HCT116 (cell line): ENCODE measurements at regions not wholly inside any gene's neighbourhood (a gene's known extent, or its start where the extent isn't known, plus 50 kb on each side); places are given as distances from the start of the nearest gene placed in this dataset.

Experiments
- ATAC-seq: fragments of 200-7000 bp; cut with Tn5 transposase; 2 replicates; pipeline ENCODE4 v1.9.1; 2020; ENCODE audit warnings: mild to moderate bottlenecking, moderate library complexity
- BruUV-seq: library from RNA; stranded (reverse); fragments of 400-500 nt; replicated peaks from 2 replicates; lab custom pipeline; 2021; lab: Mats Ljungman, UMichigan
- CTCF ChIA-PET: fragments of 300-600 bp; sonication (Branson Sonifier 250); formaldehyde crosslinking; loops from one replicate; lab custom pipeline; 2021; ENCODE audit warnings: antibody characterized with exemption; lab: Charles Lee
- POLR2A ChIA-PET: fragments of 300-600, 350-600 bp; sonication (Branson Sonifier 250); formaldehyde crosslinking; loops from one replicate; lab custom pipeline; 2021; ENCODE audit warnings: antibody characterized with exemption; lab: Charles Lee
- RAD21 ChIA-PET, 2 experiments: fragments of 300-600 bp; sonication (Branson Sonifier 250); formaldehyde crosslinking; loops; one replicate each; lab custom pipeline; 2023; ENCODE audit warnings: low total read pairs in 2 of 2; ENCODE audit not compliant: uncharacterized antibody in 2 of 2, unreplicated experiment in 2 of 2, low non-redundant PET in 1 of 2; lab: Charles Lee
- DNase-seq: peaks from one replicate; pipeline ENCODE4 v3.0.0-alpha.2; 2010; ENCODE audit warnings: low read depth, low spot score
- H2AFZ ChIP-seq: fragments of 200-600 bp; shearing (Covaris generic), sonication (generic); 2 replicates; pipeline ENCODE4 v1.6.1; 2017; ENCODE audit warnings: low read depth, mixed run types, mixed read lengths, antibody characterized with exemption, low read length; ENCODE audit not compliant: poor library complexity, severe bottlenecking
- H3K27ac ChIP-seq: 2 replicates; pipeline ENCODE4 v1.5.1; 2012; ENCODE audit warnings: low read depth, low read length
- H3K27me3 ChIP-seq: fragments of 200-600 bp; sonication (generic); 2 replicates; pipeline ENCODE4 v1.6.1; 2016; ENCODE audit warnings: mixed run types, low read length, mixed read lengths; ENCODE audit not compliant: insufficient read depth
- H3K36me3 ChIP-seq, 2 experiments: fragments of 200-500 bp in 1 of 2; fragments of 200-600 bp in 1 of 2; sonication (Bioruptor generic) in 1 of 2; sonication (generic) in 1 of 2; 2 replicates each; pipeline versions ENCODE4 v1.5.1 to v1.6.1; 2014 to 2016; ENCODE audit warnings: low read length in 2 of 2, inconsistent platforms in 1 of 2, mixed read lengths in 1 of 2, mixed run types in 1 of 2; ENCODE audit not compliant: insufficient read depth in 2 of 2, control insufficient read depth in 1 of 2
- H3K4me1 ChIP-seq, 2 experiments: fragments of 200-600 bp in 1 of 2; sonication (generic) in 1 of 2; 2 replicates each; pipeline versions ENCODE4 v1.5.1 to v1.6.1; 2012 to 2017; ENCODE audit warnings: low read length in 2 of 2, inconsistent platforms in 1 of 2, mild to moderate bottlenecking in 1 of 2, mixed read lengths in 1 of 2, mixed run types in 1 of 2, moderate library complexity in 1 of 2; ENCODE audit not compliant: insufficient read depth in 2 of 2, control insufficient read depth in 1 of 2
- H3K4me2 ChIP-seq: fragments of 200-600 bp; sonication (generic); 2 replicates; pipeline ENCODE4 v1.6.1; 2017; ENCODE audit warnings: mixed run types, low read length, mixed read lengths
- H3K4me3 ChIP-seq, 2 experiments: fragments of 200-600 bp in 1 of 2; sonication (generic) in 1 of 2; replicated peaks in 1 of 2; 2 replicates each; pipeline ENCODE4 v1.5.1; 2011 to 2016; ENCODE audit warnings: low read length in 2 of 2, control low read depth in 1 of 2, low read depth in 1 of 2, mild to moderate bottlenecking in 1 of 2, mixed read lengths in 1 of 2, mixed run types in 1 of 2
- H3K79me2 ChIP-seq: fragments of 200-600 bp; sonication (generic); 2 replicates; pipeline ENCODE4 v1.6.1; 2017; ENCODE audit warnings: mild to moderate bottlenecking, mixed run types, low read length, moderate library complexity, mixed read lengths; ENCODE audit not compliant: insufficient read depth
- H3K9ac ChIP-seq: fragments of 200-600 bp; sonication (generic); 2 replicates; pipeline ENCODE4 v1.6.1; 2016; ENCODE audit warnings: low read length, mixed read lengths
- H3K9me2 ChIP-seq: fragments of 200-600 bp; sonication (generic), shearing (Covaris generic); 2 replicates; pipeline ENCODE4 v1.6.1; 2017; ENCODE audit warnings: mixed run types, mild to moderate bottlenecking, moderate library complexity; ENCODE audit not compliant: insufficient read depth
- H3K9me3 ChIP-seq, 2 experiments: fragments of 200-500 bp in 1 of 2; fragments of 200-600 bp in 1 of 2; sonication (Bioruptor generic) in 1 of 2; sonication (generic) in 1 of 2; 2 replicates each; pipeline ENCODE4 v1.6.1; 2014 to 2017; ENCODE audit warnings: low read length in 2 of 2, mixed read lengths in 2 of 2, inconsistent platforms in 1 of 2, low read depth in 1 of 2, mild to moderate bottlenecking in 1 of 2, mixed run types in 1 of 2, moderate library complexity in 1 of 2; ENCODE audit not compliant: control insufficient read depth in 1 of 2, insufficient read depth in 1 of 2
- H4K20me1 ChIP-seq: fragments of 200-600 bp; sonication (generic), shearing (Covaris generic); 2 replicates; pipeline ENCODE4 v1.6.1; 2017; ENCODE audit warnings: mixed run types, mild to moderate bottlenecking, moderate library complexity; ENCODE audit not compliant: insufficient read depth
- CBX3 ChIP-seq: IDR thresholded peaks from 2 replicates; pipeline ENCODE4 v1.6.1; 2012; ENCODE audit warnings: low read depth
- CEBPB ChIP-seq: IDR thresholded peaks from 2 replicates; pipeline ENCODE4 v1.6.1; 2012; ENCODE audit warnings: low read depth
- EGR1 ChIP-seq: IDR thresholded peaks from 2 replicates; pipeline ENCODE4 v1.6.1; 2012; ENCODE audit warnings: low read depth
- ELF1 ChIP-seq: IDR thresholded peaks from 2 replicates; pipeline ENCODE4 v1.6.1; 2012; ENCODE audit warnings: low read depth, borderline replicate concordance
- EZH2phosphoT487 ChIP-seq: fragments of 200-600 bp; IDR thresholded peaks from 2 replicates; pipeline ENCODE4 v1.6.1; 2018; ENCODE audit warnings: antibody characterized with exemption, borderline replicate concordance
- FOSL1 ChIP-seq: IDR thresholded peaks from 2 replicates; pipeline ENCODE4 v1.6.1; 2012; ENCODE audit warnings: low read depth
- JUND ChIP-seq: IDR thresholded peaks from 2 replicates; pipeline ENCODE4 v1.6.1; 2012
- POLR2A ChIP-seq: IDR thresholded peaks from 2 replicates; pipeline ENCODE4 v1.7.0; 2011; ENCODE audit warnings: borderline replicate concordance; ENCODE audit not compliant: insufficient read depth, insufficient read length; ENCODE audit errors: extremely low read depth
- POLR2AphosphoS5 ChIP-seq: IDR thresholded peaks from 2 replicates; pipeline ENCODE4 v1.6.1; 2011; ENCODE audit warnings: mild to moderate bottlenecking, low read depth, low read length, moderate library complexity
- SIN3A ChIP-seq: IDR thresholded peaks from 2 replicates; pipeline ENCODE4 v1.6.1; 2012; ENCODE audit warnings: low read depth
- SP1 ChIP-seq: IDR thresholded peaks from 2 replicates; pipeline ENCODE4 v1.6.1; 2012; ENCODE audit warnings: low read depth
- SRF ChIP-seq: IDR thresholded peaks from 2 replicates; pipeline ENCODE4 v1.6.1; 2012; ENCODE audit warnings: low read depth
- TCF7L2 ChIP-seq: IDR thresholded peaks from 2 replicates; pipeline ENCODE4 v1.7.0; 2011; ENCODE audit warnings: borderline replicate concordance, inconsistent platforms; ENCODE audit not compliant: insufficient read depth, insufficient read length; ENCODE audit errors: extremely low read depth
- YY1 ChIP-seq: IDR thresholded peaks from 2 replicates; pipeline ENCODE4 v1.6.1; 2011; ENCODE audit warnings: low read length, low read depth, moderate library complexity, mild to moderate bottlenecking; ENCODE audit not compliant: insufficient replicate concordance; ENCODE audit errors: extremely low read depth
- ZNF274 ChIP-seq: fragments of 200-500 bp; sonication (Bioruptor generic); IDR thresholded peaks from 2 replicates; pipeline ENCODE4 v1.6.1; 2014; ENCODE audit warnings: mild to moderate bottlenecking, low read depth, low read length, inconsistent platforms
- intact Hi-C: fragments of 100-400 bp; cut with micrococcal nuclease; formaldehyde crosslinking; loops from 2 replicates; pipeline ENCODE4 v1.10.0; 2022
- TF ChIP-seq, protein P1 (sequence below): IDR thresholded peaks from 2 replicates; pipeline ENCODE4 v1.6.1; 2011; ENCODE audit warnings: mild to moderate bottlenecking, low read length, moderate library complexity; ENCODE audit not compliant: insufficient replicate concordance; ENCODE audit errors: extremely low read depth
- TF ChIP-seq, protein P2 (sequence below): IDR thresholded peaks from 2 replicates; pipeline ENCODE4 v1.6.1; 2012; ENCODE audit warnings: low read depth

GRCh38 chr18:42675810-42676209 lies 439.7 kb downstream of the RIT2 start:
- no peaks in the 10 kb centered on the region for H3K27me3 ChIP-seq
- H3K36me3 ChIP-seq: no peaks in the 10 kb centered on the region
- no peak overlapping the region for H3K4me2 ChIP-seq
- ATAC-seq (no peak), DNase-seq (no peak)
- TF ChIP-seq EGR1 (no peak), POLR2AphosphoS5 (no peak), POLR2A (no peak), CBX3 (no peak), ELF1 (no peak), SIN3A (no peak), TCF7L2 (no peak), ZNF274 (no peak)
- H3K9me3 ChIP-seq: peaks cover 13 to 14% of the 10 kb centered on the region in 2 experiments; a peak in 2 of 4 replicates
- no peak overlapping the region for H2AFZ ChIP-seq
- H3K27ac ChIP-seq: no peak overlapping the region
- H3K79me2 ChIP-seq: no peaks in the 10 kb centered on the region
- BruUV-seq: no TSS peak
- H3K9me2 ChIP-seq: no peaks in the 10 kb centered on the region
- CTCF ChIA-PET: no interaction called here
- intact Hi-C loops: no loop called here
- H3K4me3 ChIP-seq: no peak overlapping the region
- H4K20me1 ChIP-seq: no peaks in the 10 kb centered on the region
- RAD21 ChIA-PET: no interaction called here
- no peak overlapping the region for H3K9ac ChIP-seq
- POLR2A ChIA-PET: no interaction called here
- H3K4me1 ChIP-seq: no peaks in the 10 kb centered on the region

GRCh38 chr18:42683094-42683493 lies 432.4 kb downstream of the RIT2 start:
- intact Hi-C loops: no loop called here
- POLR2A ChIA-PET: no interaction called here
- no peak for DNase-seq
- no peak for TF ChIP-seq POLR2A
- no peak for TF ChIP-seq FOSL1
- TF ChIP-seq EGR1: no peak
- no peak for TF ChIP-seq SP1
- no peak for TF ChIP-seq CBX3
- no peak for TF ChIP-seq SIN3A
- no peak for TF ChIP-seq YY1
- TF ChIP-seq ELF1: no peak
- TF ChIP-seq CEBPB: no peak
- TF ChIP-seq TCF7L2: no peak
- TF ChIP-seq EZH2phosphoT487: no peak
- TF ChIP-seq, protein P1, sequence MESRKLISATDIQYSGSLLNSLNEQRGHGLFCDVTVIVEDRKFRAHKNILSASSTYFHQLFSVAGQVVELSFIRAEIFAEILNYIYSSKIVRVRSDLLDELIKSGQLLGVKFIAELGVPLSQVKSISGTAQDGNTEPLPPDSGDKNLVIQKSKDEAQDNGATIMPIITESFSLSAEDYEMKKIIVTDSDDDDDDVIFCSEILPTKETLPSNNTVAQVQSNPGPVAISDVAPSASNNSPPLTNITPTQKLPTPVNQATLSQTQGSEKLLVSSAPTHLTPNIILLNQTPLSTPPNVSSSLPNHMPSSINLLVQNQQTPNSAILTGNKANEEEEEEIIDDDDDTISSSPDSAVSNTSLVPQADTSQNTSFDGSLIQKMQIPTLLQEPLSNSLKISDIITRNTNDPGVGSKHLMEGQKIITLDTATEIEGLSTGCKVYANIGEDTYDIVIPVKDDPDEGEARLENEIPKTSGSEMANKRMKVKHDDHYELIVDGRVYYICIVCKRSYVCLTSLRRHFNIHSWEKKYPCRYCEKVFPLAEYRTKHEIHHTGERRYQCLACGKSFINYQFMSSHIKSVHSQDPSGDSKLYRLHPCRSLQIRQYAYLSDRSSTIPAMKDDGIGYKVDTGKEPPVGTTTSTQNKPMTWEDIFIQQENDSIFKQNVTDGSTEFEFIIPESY: no peak
- TF ChIP-seq SRF: no peak
- TF ChIP-seq JUND: no peak
- TF ChIP-seq, protein P2, sequence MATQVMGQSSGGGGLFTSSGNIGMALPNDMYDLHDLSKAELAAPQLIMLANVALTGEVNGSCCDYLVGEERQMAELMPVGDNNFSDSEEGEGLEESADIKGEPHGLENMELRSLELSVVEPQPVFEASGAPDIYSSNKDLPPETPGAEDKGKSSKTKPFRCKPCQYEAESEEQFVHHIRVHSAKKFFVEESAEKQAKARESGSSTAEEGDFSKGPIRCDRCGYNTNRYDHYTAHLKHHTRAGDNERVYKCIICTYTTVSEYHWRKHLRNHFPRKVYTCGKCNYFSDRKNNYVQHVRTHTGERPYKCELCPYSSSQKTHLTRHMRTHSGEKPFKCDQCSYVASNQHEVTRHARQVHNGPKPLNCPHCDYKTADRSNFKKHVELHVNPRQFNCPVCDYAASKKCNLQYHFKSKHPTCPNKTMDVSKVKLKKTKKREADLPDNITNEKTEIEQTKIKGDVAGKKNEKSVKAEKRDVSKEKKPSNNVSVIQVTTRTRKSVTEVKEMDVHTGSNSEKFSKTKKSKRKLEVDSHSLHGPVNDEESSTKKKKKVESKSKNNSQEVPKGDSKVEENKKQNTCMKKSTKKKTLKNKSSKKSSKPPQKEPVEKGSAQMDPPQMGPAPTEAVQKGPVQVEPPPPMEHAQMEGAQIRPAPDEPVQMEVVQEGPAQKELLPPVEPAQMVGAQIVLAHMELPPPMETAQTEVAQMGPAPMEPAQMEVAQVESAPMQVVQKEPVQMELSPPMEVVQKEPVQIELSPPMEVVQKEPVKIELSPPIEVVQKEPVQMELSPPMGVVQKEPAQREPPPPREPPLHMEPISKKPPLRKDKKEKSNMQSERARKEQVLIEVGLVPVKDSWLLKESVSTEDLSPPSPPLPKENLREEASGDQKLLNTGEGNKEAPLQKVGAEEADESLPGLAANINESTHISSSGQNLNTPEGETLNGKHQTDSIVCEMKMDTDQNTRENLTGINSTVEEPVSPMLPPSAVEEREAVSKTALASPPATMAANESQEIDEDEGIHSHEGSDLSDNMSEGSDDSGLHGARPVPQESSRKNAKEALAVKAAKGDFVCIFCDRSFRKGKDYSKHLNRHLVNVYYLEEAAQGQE: no peak

More at GRCh38 chr18:42683094-42683493, 432.4 kb downstream of the RIT2 start:
- no peaks in the 10 kb centered on the region for H3K4me1 ChIP-seq
- H3K9ac ChIP-seq: no peak overlapping the region
- H3K27me3 ChIP-seq: no peaks in the 10 kb centered on the region
- H3K4me3 ChIP-seq: no peak overlapping the region
- H3K36me3 ChIP-seq: no peaks in the 10 kb centered on the region
- ChIA-PET RAD21 (no interaction called here), CTCF (no interaction called here)
- no peak for ATAC-seq
- no peaks in the 10 kb centered on the region for H4K20me1 ChIP-seq
- no peak overlapping the region for H2AFZ ChIP-seq
- no peak overlapping the region for H3K27ac ChIP-seq
- no TSS peak for BruUV-seq
- H3K4me2 ChIP-seq: no peak overlapping the region
- peaks cover 11 to 30% of the 10 kb centered on the region in 2 experiments; a peak in 2 of 4 replicates for H3K9me3 ChIP-seq
- no peaks in the 10 kb centered on the region for H3K9me2 ChIP-seq
- no peaks in the 10 kb centered on the region for H3K79me2 ChIP-seq
